HepG2 (cell line): ENCODE measurements at regions not wholly inside any gene's neighbourhood (a gene's known extent, or its start where the extent isn't known, plus 50 kb on each side); places are given as distances from the start of the nearest gene placed in this dataset.

ENCODE experiments used
- ATAC-seq: fragments of 200-7000 bp; cut with Tn5 transposase; 3 replicates; pipeline ENCODE4 v1.9.1; 2020; ENCODE audit warnings: mild to moderate bottlenecking, moderate library complexity
- BruUV-seq: library from RNA; stranded (reverse); fragments of 400-500 nt; replicated peaks from 2 replicates; lab custom pipeline; 2021; lab: Mats Ljungman, UMichigan
- CTCF ChIA-PET: fragments of 300-600 bp; formaldehyde crosslinking; extraction: SDS; loops from one replicate; lab custom pipeline; 2021; ENCODE audit warnings: low total read pairs, inconsistent platforms, low intra/inter-chr PET ratio; lab: Yijun Ruan, JAX
- POLR2A ChIA-PET: fragments of 350-600 bp; sonication (Branson Sonifier 250); formaldehyde crosslinking; loops from one replicate; lab custom pipeline; 2020; ENCODE audit warnings: antibody characterized with exemption, inconsistent platforms; lab: Yijun Ruan, JAX
- DNase-seq: peaks from one replicate; pipeline ENCODE4 v3.0.0-alpha.2; 2015; ENCODE audit warnings: low spot score
- FAIRE-seq: peaks from 3 replicates; lab custom pipeline; 2011; peaks lifted over from hg19 to GRCh38; lab: Jason Lieb, UNC
- H2AFZ ChIP-seq: one replicate; pipeline ENCODE4 v1.6.1; 2011; ENCODE audit warnings: low read length, inconsistent platforms
- H3K27ac ChIP-seq: fragments of 300-600 bp; 3 replicates; pipeline ENCODE4 v1.8.0; 2011; ENCODE audit warnings: mixed run types, mild to moderate bottlenecking, mixed read lengths, low read length, inconsistent platforms; ENCODE audit not compliant: insufficient read depth; ENCODE audit errors: extremely low read length
- H3K27me3 ChIP-seq, 2 experiments: fragments of 200-600 bp in 1 of 2; 2 replicates in 1 of 2; 3 replicates in 1 of 2; pipeline versions ENCODE4 v1.6.0 to v1.8.0; 2011; ENCODE audit warnings: low read length in 2 of 2, mild to moderate bottlenecking in 2 of 2, moderate library complexity in 2 of 2, inconsistent platforms in 1 of 2; ENCODE audit not compliant: insufficient read depth in 2 of 2, control insufficient read depth in 1 of 2
- H3K36me3 ChIP-seq, 2 experiments: fragments of 200-600 bp in 1 of 2; replicated peaks in 1 of 2; 2 replicates in 1 of 2; 3 replicates in 1 of 2; pipeline versions ENCODE4 v1.5.1 to v1.8.0; 2011; ENCODE audit warnings: low read length in 2 of 2, inconsistent platforms in 1 of 2; ENCODE audit not compliant: insufficient read depth in 2 of 2, control insufficient read depth in 1 of 2
- H3K4me1 ChIP-seq: 2 replicates; pipeline ENCODE4 v1.5.1; 2012; ENCODE audit warnings: low read length, inconsistent platforms; ENCODE audit not compliant: insufficient read depth
- H3K4me2 ChIP-seq: 2 replicates; pipeline ENCODE4 v1.6.0; 2011; ENCODE audit warnings: low read depth, low read length, inconsistent platforms
- H3K4me3 ChIP-seq, 3 experiments: fragments of 200-600 bp in 1 of 3; sonication (generic), shearing (Covaris generic) in 1 of 3; replicated peaks in 1 of 3; 2 replicates each; pipeline ENCODE4 v1.5.1; 2011 to 2016; ENCODE audit warnings: low read length in 3 of 3, inconsistent platforms in 2 of 3, low read depth in 2 of 3, mild to moderate bottlenecking in 2 of 3, control low read depth in 1 of 3, mixed read lengths in 1 of 3; ENCODE audit not compliant: insufficient read depth in 1 of 3
- H3K79me2 ChIP-seq: one replicate; pipeline ENCODE4 v1.6.1; 2011; ENCODE audit warnings: low read length, inconsistent platforms; ENCODE audit not compliant: insufficient read depth
- H3K9ac ChIP-seq: 2 replicates; pipeline ENCODE4 v1.6.0; 2011; ENCODE audit warnings: mild to moderate bottlenecking, low read depth, low read length, inconsistent platforms; ENCODE audit not compliant: insufficient read depth
- H3K9me3 ChIP-seq: 2 replicates; pipeline ENCODE4 v1.5.1; 2012; ENCODE audit warnings: mild to moderate bottlenecking, low read length
- H4K20me1 ChIP-seq: 2 replicates; pipeline ENCODE4 v1.6.0; 2011; ENCODE audit warnings: inconsistent platforms, mild to moderate bottlenecking, low read length, moderate library complexity; ENCODE audit not compliant: insufficient read depth
- ATF7-NPFF ChIP-seq: sonication (generic); formaldehyde crosslinking; IDR thresholded peaks from 2 replicates; pipeline ENCODE4 v1.8.1; 2023; ENCODE audit warnings: mild to moderate bottlenecking, low read depth, missing genetic modification reagents, moderate library complexity
- DBP ChIP-seq: sonication (generic); formaldehyde crosslinking; IDR thresholded peaks from 2 replicates; pipeline ENCODE4 v1.4.0; 2020; ENCODE audit warnings: missing genetic modification reagents; ENCODE audit errors: not compliant biosample characterization
- HMGA1 ChIP-seq: sonication (generic); formaldehyde crosslinking; conservative IDR thresholded peaks from 2 replicates; pipeline ENCODE4 v1.4.0; 2020; ENCODE audit warnings: missing genetic modification reagents
- RFX1 ChIP-seq: fragments of 450-650 bp; IDR thresholded peaks from 2 replicates; pipeline ENCODE4 v1.6.1; 2017
- SCMH1 ChIP-seq: sonication (generic); formaldehyde crosslinking; IDR thresholded peaks from 2 replicates; pipeline ENCODE4 v1.9.0; 2021; ENCODE audit warnings: missing genetic modification reagents, mild to moderate bottlenecking, borderline replicate concordance
- ZFP91 ChIP-seq: sonication (generic); formaldehyde crosslinking; IDR thresholded peaks from 2 replicates; pipeline ENCODE4 v1.9.0; 2022; ENCODE audit warnings: missing genetic modification reagents, mild to moderate bottlenecking, borderline replicate concordance
- ZNF224 ChIP-seq: sonication (generic); formaldehyde crosslinking; IDR thresholded peaks from 2 replicates; pipeline ENCODE4 v1.5.0; 2020; ENCODE audit warnings: mild to moderate bottlenecking, missing genetic modification reagents
- WGBS: methylation state at CpG from one replicate; pipeline ENCODE4 v1.1.6; 2017; ENCODE audit warnings: low lambda C conversion rate; 5-methylcytosine and 5-hydroxymethylcytosine counted together
- in situ Hi-C: cut with HindIII; loops from 2 replicates; pipeline ENCODE4 v1.10.0; 2017; ENCODE audit warnings: low pct_unique_long_range_greater_than_20kb; ENCODE audit not compliant: extremely low pct_ligation_motif_present
- intact Hi-C: fragments of 100-400 bp; cut with micrococcal nuclease; formaldehyde crosslinking; loops from one replicate; pipeline ENCODE4 v1.10.0; 2022; ENCODE audit not compliant: unreplicated experiment

- Histone ChIP-seq H3K36me3 (no peaks in the 10 kb centered on the region), H4K20me1 (no peaks in the 10 kb centered on the region), H3K4me1 (no peaks in the 10 kb centered on the region), H3K9me3 (no peaks in the 10 kb centered on the region), H2AFZ (no peak overlapping the region), H3K79me2 (no peaks in the 10 kb centered on the region), H3K4me2 (no peak overlapping the region), H3K4me3 (no peak overlapping the region), H3K27ac (no peak overlapping the region), H3K27me3 (peaks cover 3 to 7% of the 10 kb centered on the region in 2 experiments; a peak in 3 of 5 replicates), H3K9ac (no peak overlapping the region)
- ATAC-seq (no peak), FAIRE-seq (no peak), DNase-seq (no peak)
- CTCF ChIA-PET = no interaction called here
- in situ Hi-C loops (no loop called here), intact Hi-C loops (no loop called here)
- WGBS = no CpG with 5 or more reads among the region's 7 CpGs
- POLR2A ChIA-PET = no interaction called here
- no peak for TF ChIP-seq RFX1
- no peak for TF ChIP-seq ZFP91 (CRISPR knock-in tag)
- no peak for TF ChIP-seq HMGA1 (CRISPR knock-in tag)
- TF ChIP-seq SCMH1 (CRISPR knock-in tag) = no peak
- no peak for TF ChIP-seq DBP (CRISPR knock-in tag)
- TF ChIP-seq ZNF224 (CRISPR knock-in tag) = no peak
- TF ChIP-seq ATF7-NPFF (CRISPR knock-in tag) = no peak
- BruUV-seq = no TSS peak
These were observed 120.4 kb downstream of the EMX2 start for GRCh38 chr10:117662751-117663540.
